Gastroesophageal sphincter (tissue), 4 donors: ENCODE measurements at regions not wholly inside any gene's neighbourhood (a gene's known extent, or its start where the extent isn't known, plus 50 kb on each side); places are given as distances from the start of the nearest gene placed in this dataset.

Source experiments
- ATAC-seq: fragments of 150-250 bp; one replicate; pipeline ENCODE4 v1.9.1; 2016; ENCODE audit warnings: mild to moderate bottlenecking, moderate library complexity
- H3K27ac ChIP-seq, 4 donors: fragments of 200-600 bp; sonication (generic) in 3 of 4; 1 replicate in 3 of 4; 2 replicates in 1 of 4; pipeline ENCODE4 v1.5.1; 2016 to 2019
- H3K27me3 ChIP-seq: fragments of 200-600 bp; sonication (generic); one replicate; pipeline ENCODE4 v1.5.1; 2019
- H3K36me3 ChIP-seq, 2 donors: fragments of 200-600 bp; sonication (generic); one replicate each; pipeline ENCODE4 v1.5.1; 2019; ENCODE audit warnings: control low read depth in 1 of 2
- H3K4me1 ChIP-seq, 3 donors: fragments of 200-600 bp; sonication (generic); 1 replicate in 2 of 3; 2 replicates in 1 of 3; pipeline ENCODE4 v1.5.1; 2016 to 2019; ENCODE audit warnings: control low read depth in 2 of 3
- H3K4me3 ChIP-seq, 2 donors: fragments of 200-600 bp; sonication (generic); one replicate each; pipeline ENCODE4 v1.5.1; 2019; ENCODE audit warnings: mild to moderate bottlenecking in 1 of 2, moderate library complexity in 1 of 2
- H3K9me3 ChIP-seq, 3 donors: fragments of 200-600 bp; sonication (generic); one replicate each; pipeline ENCODE4 v1.5.1; 2017 to 2019; ENCODE audit warnings: control low read depth in 2 of 3
- CTCF ChIP-seq, 4 experiments: fragments of 200-600 bp in 2 of 4; fragments of 450-650 bp in 2 of 4; sonication (generic) in 1 of 4; IDR thresholded peaks; one replicate each; pipeline ENCODE4 v1.5.1; 2017 to 2019; ENCODE audit warnings: antibody characterized with exemption in 4 of 4, mild to moderate bottlenecking in 2 of 4, moderate library complexity in 2 of 4
- EP300 ChIP-seq: sonication (generic); formaldehyde crosslinking; IDR thresholded peaks from one replicate; pipeline ENCODE4 v1.6.1; 2017; ENCODE audit warnings: antibody characterized with exemption, mild to moderate bottlenecking
- POLR2A ChIP-seq, 2 donors: fragments of 450-650 bp; IDR thresholded peaks; one replicate each; pipeline ENCODE4 v1.6.1; 2017; ENCODE audit warnings: antibody characterized with exemption in 2 of 2, mild to moderate bottlenecking in 2 of 2, moderate library complexity in 1 of 2
- POLR2AphosphoS5 ChIP-seq: sonication (generic); formaldehyde crosslinking; IDR thresholded peaks from one replicate; pipeline ENCODE4 v1.6.1; 2017; ENCODE audit warnings: antibody characterized with exemption
- WGBS, 2 donors: methylation state at CpG; one replicate each; pipeline ENCODE4 v1.1.5; 2018; ENCODE audit warnings: low coverage in 1 of 2; 5-methylcytosine and 5-hydroxymethylcytosine counted together

DNA sequence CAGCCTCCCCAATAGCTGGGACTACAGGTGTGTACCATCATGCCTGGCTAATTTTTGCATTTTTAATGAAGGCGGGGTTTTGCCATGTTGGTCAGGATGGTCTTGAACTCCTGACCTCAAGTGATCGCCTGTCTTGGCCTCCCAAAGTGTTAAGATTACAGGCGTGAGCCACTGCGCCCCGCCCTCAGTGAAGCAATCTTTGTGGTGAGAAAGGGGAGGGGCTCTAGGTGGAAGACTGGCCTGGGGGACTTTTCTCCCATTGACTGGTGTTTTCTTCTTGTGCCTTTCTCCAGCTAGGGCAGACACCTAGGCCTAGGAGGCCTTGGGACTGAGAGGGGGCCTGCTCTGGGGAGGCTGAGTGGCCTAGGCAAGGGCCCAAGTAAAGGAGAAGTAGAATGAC is 84.1 kb downstream of the DNAAF9 start:
- 73% methylated on average over 4 of the region's 5 CpGs; no CpG with 5 or more reads in 1 of the 2 donors for WGBS, 2 donors
- TF ChIP-seq CTCF (IDR thresholded peaks at IDR 0.05), result no peak
- no peak overlapping the region for H3K27ac ChIP-seq
- H3K36me3 ChIP-seq, result peaks cover 0 to 93% of the 10 kb centered on the region in 2 donors
- H3K4me3 ChIP-seq, result no peak overlapping the region
- no peak for ATAC-seq
- H3K27me3 ChIP-seq, result no peaks in the 10 kb centered on the region
- H3K9me3 ChIP-seq, result no peaks in the 10 kb centered on the region
- H3K4me1 ChIP-seq, result no peaks in the 10 kb centered on the region

- Histone ChIP-seq H3K4me3 (no peak overlapping the region), H3K4me1 (peaks cover 0 to 13% (median 0%) of the 10 kb centered on the region in 3 donors), H3K9me3 (no peaks in the 10 kb centered on the region), H3K36me3 (peaks cover 2 to 93% of the 10 kb centered on the region in 2 donors), H3K27me3 (no peaks in the 10 kb centered on the region), H3K27ac (no peak overlapping the region)
- WGBS, 2 donors, result 93 to 100% methylated on average over 2 to 3 of the region's 3 CpGs
- no peak for ATAC-seq
- TF ChIP-seq EP300, result no peak
- TF ChIP-seq POLR2A (IDR thresholded peaks at IDR 0.05), result no peak
- TF ChIP-seq CTCF (IDR thresholded peaks at IDR 0.05), result no peak
- no peak for TF ChIP-seq POLR2AphosphoS5
Measured at GRCh38 chr20:3318226-3318884, 79.4 kb upstream of the SLC4A11 start.

GRCh38 chr20:3316136-3316535 is 77.1 kb upstream of the SLC4A11 start:
- 87 to 95% methylated on average over 6 of the region's 7 CpGs for WGBS, 2 donors
- H3K4me1 ChIP-seq, result peaks cover 0 to 17% (median 0%) of the 10 kb centered on the region in 3 donors
- no peak for ATAC-seq
- TF ChIP-seq EP300 (no peak), POLR2AphosphoS5 (no peak), POLR2A (IDR thresholded peaks at IDR 0.05) (no peak), CTCF (IDR thresholded peaks at IDR 0.05) (no peak)
- H3K36me3 ChIP-seq, result peaks cover 2 to 93% of the 10 kb centered on the region in 2 donors
- H3K9me3 ChIP-seq, result no peaks in the 10 kb centered on the region
- H3K27ac ChIP-seq, result no peak overlapping the region
- H3K27me3 ChIP-seq, result no peaks in the 10 kb centered on the region
- H3K4me3 ChIP-seq, result no peak overlapping the region

GRCh38 chr20:3315136-3315535 is 76.1 kb upstream of the SLC4A11 start:
- no peak overlapping the region for H3K4me3 ChIP-seq
- H3K9me3 ChIP-seq, result no peaks in the 10 kb centered on the region
- no peak for ATAC-seq
- H3K36me3 ChIP-seq, result peaks cover 2 to 93% of the 10 kb centered on the region in 2 donors
- H3K27me3 ChIP-seq, result no peaks in the 10 kb centered on the region
- peaks cover 0 to 17% (median 0%) of the 10 kb centered on the region in 3 donors for H3K4me1 ChIP-seq
- no peak overlapping the region for H3K27ac ChIP-seq
- TF ChIP-seq CTCF (IDR thresholded peaks at IDR 0.05) (no peak), POLR2A (IDR thresholded peaks at IDR 0.05) (no peak), EP300 (no peak), POLR2AphosphoS5 (no peak)
- 50 to 94% methylated on average over 2 of the region's 2 CpGs for WGBS, 2 donors

GRCh38 chr20:3314391-3314790 is 75.4 kb upstream of the SLC4A11 start:
- TF ChIP-seq POLR2A (IDR thresholded peaks at IDR 0.05) (no peak), CTCF (IDR thresholded peaks at IDR 0.05) (no peak), EP300 (no peak), POLR2AphosphoS5 (no peak)
- no peak overlapping the region for H3K4me3 ChIP-seq
- peak overlapping the region in 1 of 4 donors; percentile 25 for H3K27ac ChIP-seq
- no peak for ATAC-seq
- H3K9me3 ChIP-seq, result no peaks in the 10 kb centered on the region
- 63 to 88% methylated on average over 1 of the region's 1 CpG for WGBS, 2 donors
- no peaks in the 10 kb centered on the region for H3K27me3 ChIP-seq
- H3K36me3 ChIP-seq, result peaks cover 2 to 93% of the 10 kb centered on the region in 2 donors
- peaks cover 0 to 17% (median 0%) of the 10 kb centered on the region in 3 donors for H3K4me1 ChIP-seq
